ENCODE measurements at regions not wholly inside any gene's neighbourhood (a gene's known extent, or its start where the extent isn't known, plus 50 kb on each side); places are given as distances from the start of the nearest gene placed in this dataset.

DNA sequence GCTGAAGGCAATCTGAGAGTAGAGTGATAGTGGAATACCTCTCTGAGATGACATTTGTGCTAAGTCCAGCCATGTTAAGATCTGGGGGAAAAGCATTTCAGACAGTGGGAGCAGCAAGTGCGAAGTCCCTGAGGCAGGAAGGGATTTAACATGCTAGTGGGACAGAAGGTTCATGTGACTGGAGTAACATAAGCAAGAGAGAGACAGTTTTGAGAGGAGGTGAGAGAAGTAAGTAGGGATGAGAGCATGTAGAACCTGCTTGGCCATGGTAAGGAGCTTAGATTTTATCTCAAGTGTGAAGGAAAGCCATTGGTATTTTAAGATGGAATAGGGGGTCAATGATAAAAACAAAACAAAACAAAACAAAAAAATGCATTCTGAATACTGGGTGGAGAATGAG, 358.6 kb upstream of the KCNH8 start:
- Histone ChIP-seq H3K9me3 (ENCODE audit: control insufficient read depth, low read depth, low read length) (no peaks in the 10 kb centered on the region), H2BK20ac (ENCODE audit: low read depth, low read length, poor library complexity, severe bottlenecking) (no peak overlapping the region), H2BK5ac (ENCODE audit: insufficient read length, low read length) (no peak overlapping the region), H3K9ac (ENCODE audit: extremely low read depth, insufficient read length, low read length) (no peak overlapping the region), H4K8ac (replicated peaks; ENCODE audit: insufficient read length, low read depth, low read length) (no peak overlapping the region), H2AK5ac (ENCODE audit: insufficient read length, low read length) (no peak overlapping the region), H3K56ac (ENCODE audit: insufficient read length, low read depth, low read length) (no peak overlapping the region), H3K79me1 (ENCODE audit: insufficient read depth, low read depth, low read length, poor library complexity, severe bottlenecking) (no peaks in the 10 kb centered on the region), H3K4ac (ENCODE audit: low read depth, low read length) (no peak overlapping the region), H3K23me2 (ENCODE audit: insufficient read length, low read depth, low read length, poor library complexity, severe bottlenecking) (no peaks in the 10 kb centered on the region), H3K4me1 (ENCODE audit: insufficient read depth, low read length) (no peaks in the 10 kb centered on the region), H3K23ac (ENCODE audit: insufficient read length, low read depth, low read length) (no peak overlapping the region), H3K14ac (ENCODE audit: insufficient read depth, low read length) (no peak overlapping the region), H3K27me3 (ENCODE audit: insufficient read depth, low read length) (no peaks in the 10 kb centered on the region), H2BK120ac (ENCODE audit: low read depth, low read length, poor library complexity, severe bottlenecking) (no peak overlapping the region), H4K20me1 (ENCODE audit: control insufficient read depth, insufficient read depth, insufficient read length) (no peaks in the 10 kb centered on the region), H2BK12ac (ENCODE audit: insufficient read length, low read depth, low read length) (no peak overlapping the region), H3T11ph (ENCODE audit: low read length) (no peak overlapping the region), H3K4me2 (ENCODE audit: insufficient read depth, insufficient read length, low read length) (no peak overlapping the region), H3K27ac (ENCODE audit: insufficient read length, low read depth, low read length) (no peak overlapping the region), H2BK15ac (ENCODE audit: low read depth, low read length) (no peak overlapping the region), H4K91ac (ENCODE audit: insufficient read length, low read depth, low read length) (no peak overlapping the region), H2AFZ (ENCODE audit: low read length) (no peak overlapping the region), H3K18ac (ENCODE audit: insufficient read length, low read depth, low read length) (no peak overlapping the region), H3K79me2 (ENCODE audit: insufficient read depth, low read length) (no peaks in the 10 kb centered on the region), H4K5ac (ENCODE audit: insufficient read length, low read depth, low read length) (no peak overlapping the region)
- no CpG with 5 or more reads among the region's 1 CpG for WGBS (ENCODE audit: extremely low coverage, insufficient read length, low lambda C conversion rate)
- Mint-ChIP-seq H3K4me3 (no peak overlapping the region), H3K4me1 (no peaks in the 10 kb centered on the region), H3K27ac (no peak overlapping the region), H3K27me3 (ENCODE audit: low read depth) (no peaks in the 10 kb centered on the region), H3K9me3 (no peaks in the 10 kb centered on the region), H3K36me3 (ENCODE audit: insufficient read depth in 1 of 3, low read depth in 3 of 3) (no peaks in the 10 kb centered on the region)
- TF ChIP-seq, protein P1, sequence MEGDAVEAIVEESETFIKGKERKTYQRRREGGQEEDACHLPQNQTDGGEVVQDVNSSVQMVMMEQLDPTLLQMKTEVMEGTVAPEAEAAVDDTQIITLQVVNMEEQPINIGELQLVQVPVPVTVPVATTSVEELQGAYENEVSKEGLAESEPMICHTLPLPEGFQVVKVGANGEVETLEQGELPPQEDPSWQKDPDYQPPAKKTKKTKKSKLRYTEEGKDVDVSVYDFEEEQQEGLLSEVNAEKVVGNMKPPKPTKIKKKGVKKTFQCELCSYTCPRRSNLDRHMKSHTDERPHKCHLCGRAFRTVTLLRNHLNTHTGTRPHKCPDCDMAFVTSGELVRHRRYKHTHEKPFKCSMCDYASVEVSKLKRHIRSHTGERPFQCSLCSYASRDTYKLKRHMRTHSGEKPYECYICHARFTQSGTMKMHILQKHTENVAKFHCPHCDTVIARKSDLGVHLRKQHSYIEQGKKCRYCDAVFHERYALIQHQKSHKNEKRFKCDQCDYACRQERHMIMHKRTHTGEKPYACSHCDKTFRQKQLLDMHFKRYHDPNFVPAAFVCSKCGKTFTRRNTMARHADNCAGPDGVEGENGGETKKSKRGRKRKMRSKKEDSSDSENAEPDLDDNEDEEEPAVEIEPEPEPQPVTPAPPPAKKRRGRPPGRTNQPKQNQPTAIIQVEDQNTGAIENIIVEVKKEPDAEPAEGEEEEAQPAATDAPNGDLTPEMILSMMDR (conservative IDR thresholded peaks at IDR 0.05): no peak
- no peak for DNase-seq
